ENCODE measurements at regions not wholly inside any gene's neighbourhood (a gene's known extent, or its start where the extent isn't known, plus 50 kb on each side); places are given as distances from the start of the nearest gene placed in this dataset.

- Mint-ChIP-seq H3K27me3 (ENCODE audit: low read depth) (no peaks in the 10 kb centered on the region), H3K27ac (ENCODE audit: unreplicated experiment) (no peak overlapping the region), H3K36me3 (ENCODE audit: low read depth) (no peaks in the 10 kb centered on the region), H3K4me1 (ENCODE audit: low read depth) (no peaks in the 10 kb centered on the region), H3K9me3 (ENCODE audit: low read depth) (peaks cover 24% of the 10 kb centered on the region), H3K4me3 (ENCODE audit: unreplicated experiment) (no peak overlapping the region)
- DNase-seq (ENCODE audit: low spot score), result no peak
- TF ChIP-seq CTCF (IDR thresholded peaks at IDR 0.05), result no peak
These were observed 1195.9 kb downstream of the MRPL39 start for GRCh38 chr21:24411429-24411828.

DNA sequence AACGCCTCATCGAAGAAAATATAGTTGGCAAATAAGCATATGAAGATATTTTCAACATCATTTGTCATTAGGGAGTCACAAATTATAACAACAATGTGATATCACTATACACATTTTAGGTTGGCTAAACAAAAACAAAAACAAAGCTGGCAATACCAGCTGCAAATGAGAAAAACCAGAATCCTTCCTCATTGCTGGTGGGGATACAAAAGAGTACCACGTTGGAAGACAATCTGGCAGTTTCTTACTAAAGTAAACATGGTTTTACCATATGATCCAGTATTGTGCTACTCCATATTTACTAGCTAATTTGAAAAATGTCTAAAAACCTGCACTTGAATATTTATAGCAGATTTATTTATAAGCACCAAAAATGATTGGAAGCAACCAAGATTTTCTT is 1204.1 kb downstream of the MRPL39 start:
- TF ChIP-seq CTCF (IDR thresholded peaks at IDR 0.05), result no peak
- H3K9me3 Mint-ChIP-seq (ENCODE audit: low read depth), result peaks cover 27% of the 10 kb centered on the region
- H3K4me3 Mint-ChIP-seq (ENCODE audit: unreplicated experiment), result no peak overlapping the region
- no peaks in the 10 kb centered on the region for H3K36me3 Mint-ChIP-seq (ENCODE audit: low read depth)
- no peak for DNase-seq (ENCODE audit: low spot score)
- H3K27me3 Mint-ChIP-seq (ENCODE audit: low read depth), result no peaks in the 10 kb centered on the region
- no peak overlapping the region for H3K27ac Mint-ChIP-seq (ENCODE audit: unreplicated experiment)
- H3K4me1 Mint-ChIP-seq (ENCODE audit: low read depth), result no peaks in the 10 kb centered on the region

- Mint-ChIP-seq H3K27ac (ENCODE audit: unreplicated experiment) (no peak overlapping the region), H3K27me3 (ENCODE audit: low read depth) (no peaks in the 10 kb centered on the region), H3K9me3 (ENCODE audit: low read depth) (peaks cover 14% of the 10 kb centered on the region), H3K4me1 (ENCODE audit: low read depth) (no peaks in the 10 kb centered on the region), H3K4me3 (ENCODE audit: unreplicated experiment) (no peak overlapping the region), H3K36me3 (ENCODE audit: low read depth) (no peaks in the 10 kb centered on the region)
- no peak for TF ChIP-seq CTCF (IDR thresholded peaks at IDR 0.05)
- no peak for DNase-seq (ENCODE audit: low spot score)
These were observed 1211.9 kb downstream of the MRPL39 start for GRCh38 chr21:24395320-24395923.

- no peaks in the 10 kb centered on the region for H3K27me3 Mint-ChIP-seq (ENCODE audit: low read depth)
- no peak for TF ChIP-seq CTCF (IDR thresholded peaks at IDR 0.05)
- H3K4me3 Mint-ChIP-seq (ENCODE audit: unreplicated experiment), result no peak overlapping the region
- no peaks in the 10 kb centered on the region for H3K36me3 Mint-ChIP-seq (ENCODE audit: low read depth)
- no peak overlapping the region for H3K27ac Mint-ChIP-seq (ENCODE audit: unreplicated experiment)
- peaks cover 36% of the 10 kb centered on the region for H3K9me3 Mint-ChIP-seq (ENCODE audit: low read depth)
- H3K4me1 Mint-ChIP-seq (ENCODE audit: low read depth), result no peaks in the 10 kb centered on the region
- no peak for DNase-seq (ENCODE audit: low spot score)
These were observed 1232.1 kb downstream of the MRPL39 start for GRCh38 chr21:24375201-24375600.

- Mint-ChIP-seq H3K4me3 (ENCODE audit: unreplicated experiment) (no peak overlapping the region), H3K36me3 (ENCODE audit: low read depth) (no peaks in the 10 kb centered on the region), H3K27ac (ENCODE audit: unreplicated experiment) (no peak overlapping the region), H3K9me3 (ENCODE audit: low read depth) (peaks cover 39% of the 10 kb centered on the region), H3K4me1 (ENCODE audit: low read depth) (no peaks in the 10 kb centered on the region), H3K27me3 (ENCODE audit: low read depth) (no peaks in the 10 kb centered on the region)
- TF ChIP-seq CTCF (IDR thresholded peaks at IDR 0.05), result no peak
- no peak for DNase-seq (ENCODE audit: low spot score)
These were observed 1234.8 kb downstream of the MRPL39 start for GRCh38 chr21:24372506-24372905.

Measured in chondrocyte (in vitro differentiated cells).